Panc1 (cell line): ENCODE measurements at regions not wholly inside any gene's neighbourhood (a gene's known extent, or its start where the extent isn't known, plus 50 kb on each side); places are given as distances from the start of the nearest gene placed in this dataset.

Experiments used
- ATAC-seq: fragments of 200-7000 bp; cut with Tn5 transposase; 2 replicates; pipeline ENCODE4 v1.9.1; 2020; ENCODE audit warnings: mild to moderate bottlenecking, moderate library complexity
- BruUV-seq: library from RNA; stranded (reverse); fragments of 400-500 nt; replicated peaks from 2 replicates; lab custom pipeline; 2021; lab: Mats Ljungman, UMichigan
- CTCF ChIA-PET: fragments of 300-600 bp; sonication (Branson Sonifier 250); formaldehyde crosslinking; loops from one replicate; lab custom pipeline; 2022; ENCODE audit warnings: antibody characterized with exemption; lab: Charles Lee
- POLR2A ChIA-PET: fragments of 300-600 bp; sonication (Branson Sonifier 250); formaldehyde crosslinking; loops from one replicate; lab custom pipeline; 2022; ENCODE audit warnings: antibody characterized with exemption; lab: Charles Lee
- DNase-seq: peaks from one replicate; pipeline ENCODE4 v3.0.0-alpha.2; 2010; ENCODE audit warnings: low read depth, low spot score
- H3K27ac ChIP-seq: 2 replicates; pipeline ENCODE4 v1.5.1; 2011; ENCODE audit warnings: mild to moderate bottlenecking, low read length, inconsistent platforms
- H3K27me3 ChIP-seq: fragments of 200-500 bp; sonication (Bioruptor generic); 2 replicates; pipeline ENCODE4 v1.6.0; 2014; ENCODE audit warnings: low read length, inconsistent platforms; ENCODE audit not compliant: control insufficient read depth, insufficient read depth
- H3K36me3 ChIP-seq: fragments of 200-500 bp; sonication (Bioruptor generic); 2 replicates; pipeline ENCODE4 v1.5.1; 2014; ENCODE audit warnings: inconsistent platforms, mild to moderate bottlenecking, low read length, moderate library complexity; ENCODE audit not compliant: control insufficient read depth, insufficient read depth
- H3K4me1 ChIP-seq: 2 replicates; pipeline ENCODE4 v1.5.1; 2011; ENCODE audit warnings: inconsistent platforms, mild to moderate bottlenecking, low read length, moderate library complexity; ENCODE audit not compliant: control insufficient read depth, insufficient read depth
- H3K4me3 ChIP-seq, 2 experiments: 2 replicates each; pipeline ENCODE4 v1.5.1; 2011 to 2012; ENCODE audit warnings: low read depth in 2 of 2, low read length in 2 of 2, mild to moderate bottlenecking in 2 of 2, inconsistent platforms in 1 of 2, moderate library complexity in 1 of 2
- H3K9me3 ChIP-seq: fragments of 200-500 bp; sonication (Bioruptor generic); 2 replicates; pipeline ENCODE4 v1.5.1; 2014; ENCODE audit warnings: low read depth, mild to moderate bottlenecking, inconsistent platforms, low read length, moderate library complexity; ENCODE audit not compliant: control insufficient read depth, insufficient read depth
- POLR2AphosphoS5 ChIP-seq: IDR thresholded peaks from 2 replicates; pipeline ENCODE4 v1.6.1; 2012; ENCODE audit warnings: mild to moderate bottlenecking, low read depth, low read length, moderate library complexity
- SIN3A ChIP-seq: IDR thresholded peaks from 2 replicates; pipeline ENCODE4 v1.6.1; 2012; ENCODE audit warnings: low read depth, mild to moderate bottlenecking, low read length, moderate library complexity, borderline replicate concordance; ENCODE audit not compliant: insufficient read depth
- TCF7L2 ChIP-seq: IDR thresholded peaks from 2 replicates; pipeline ENCODE4 v1.6.1; 2011; ENCODE audit warnings: mild to moderate bottlenecking, low read depth, low read length, inconsistent platforms
- in situ Hi-C: cut with HindIII; loops from 2 replicates; pipeline ENCODE4 v1.10.0; 2016; ENCODE audit warnings: low sequenced_read_pairs, low pct_unique_long_range_greater_than_20kb
- intact Hi-C: fragments of 100-400 bp; cut with micrococcal nuclease; formaldehyde crosslinking; loops from one replicate; pipeline ENCODE4 v1.10.0; 2022; ENCODE audit not compliant: unreplicated experiment
- TF ChIP-seq, protein P1 (sequence below): fragments of 450-650 bp; IDR thresholded peaks from 2 replicates; pipeline ENCODE4 v1.5.1; 2017; ENCODE audit warnings: mild to moderate bottlenecking
- TF ChIP-seq, protein P2 (sequence below), 2 experiments: IDR thresholded peaks; 2 replicates each; pipeline ENCODE4 v1.6.1; 2011 to 2012; ENCODE audit warnings: low read depth in 2 of 2, control low read depth in 1 of 2, low read length in 1 of 2, mild to moderate bottlenecking in 1 of 2, moderate library complexity in 1 of 2; ENCODE audit not compliant: insufficient read depth in 1 of 2

DNA sequence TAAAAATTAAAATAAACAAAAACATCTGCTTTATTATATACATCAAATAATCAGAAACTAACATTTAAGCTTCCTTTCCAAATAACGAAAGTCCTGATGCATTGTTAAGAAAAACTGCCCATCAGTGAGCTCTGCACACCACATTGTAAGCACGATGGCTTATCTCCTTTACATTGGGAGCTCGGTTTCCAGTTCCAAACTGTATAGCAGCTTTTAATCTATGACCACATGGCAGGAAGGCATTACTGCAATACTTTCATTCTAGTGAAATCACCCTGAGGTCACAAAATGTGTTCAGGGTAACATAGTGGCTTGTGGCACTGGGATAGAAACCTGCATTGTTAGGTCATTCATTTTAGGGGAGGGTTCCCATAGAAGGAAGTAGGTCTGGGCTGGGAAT is 146.3 kb downstream of the ZNF22 start:
- no peaks in the 10 kb centered on the region for H3K36me3 ChIP-seq
- intact Hi-C loops (no loop called here), in situ Hi-C loops (no loop called here)
- TF ChIP-seq, protein P1, sequence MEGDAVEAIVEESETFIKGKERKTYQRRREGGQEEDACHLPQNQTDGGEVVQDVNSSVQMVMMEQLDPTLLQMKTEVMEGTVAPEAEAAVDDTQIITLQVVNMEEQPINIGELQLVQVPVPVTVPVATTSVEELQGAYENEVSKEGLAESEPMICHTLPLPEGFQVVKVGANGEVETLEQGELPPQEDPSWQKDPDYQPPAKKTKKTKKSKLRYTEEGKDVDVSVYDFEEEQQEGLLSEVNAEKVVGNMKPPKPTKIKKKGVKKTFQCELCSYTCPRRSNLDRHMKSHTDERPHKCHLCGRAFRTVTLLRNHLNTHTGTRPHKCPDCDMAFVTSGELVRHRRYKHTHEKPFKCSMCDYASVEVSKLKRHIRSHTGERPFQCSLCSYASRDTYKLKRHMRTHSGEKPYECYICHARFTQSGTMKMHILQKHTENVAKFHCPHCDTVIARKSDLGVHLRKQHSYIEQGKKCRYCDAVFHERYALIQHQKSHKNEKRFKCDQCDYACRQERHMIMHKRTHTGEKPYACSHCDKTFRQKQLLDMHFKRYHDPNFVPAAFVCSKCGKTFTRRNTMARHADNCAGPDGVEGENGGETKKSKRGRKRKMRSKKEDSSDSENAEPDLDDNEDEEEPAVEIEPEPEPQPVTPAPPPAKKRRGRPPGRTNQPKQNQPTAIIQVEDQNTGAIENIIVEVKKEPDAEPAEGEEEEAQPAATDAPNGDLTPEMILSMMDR: no peak
- TF ChIP-seq, protein P2, sequence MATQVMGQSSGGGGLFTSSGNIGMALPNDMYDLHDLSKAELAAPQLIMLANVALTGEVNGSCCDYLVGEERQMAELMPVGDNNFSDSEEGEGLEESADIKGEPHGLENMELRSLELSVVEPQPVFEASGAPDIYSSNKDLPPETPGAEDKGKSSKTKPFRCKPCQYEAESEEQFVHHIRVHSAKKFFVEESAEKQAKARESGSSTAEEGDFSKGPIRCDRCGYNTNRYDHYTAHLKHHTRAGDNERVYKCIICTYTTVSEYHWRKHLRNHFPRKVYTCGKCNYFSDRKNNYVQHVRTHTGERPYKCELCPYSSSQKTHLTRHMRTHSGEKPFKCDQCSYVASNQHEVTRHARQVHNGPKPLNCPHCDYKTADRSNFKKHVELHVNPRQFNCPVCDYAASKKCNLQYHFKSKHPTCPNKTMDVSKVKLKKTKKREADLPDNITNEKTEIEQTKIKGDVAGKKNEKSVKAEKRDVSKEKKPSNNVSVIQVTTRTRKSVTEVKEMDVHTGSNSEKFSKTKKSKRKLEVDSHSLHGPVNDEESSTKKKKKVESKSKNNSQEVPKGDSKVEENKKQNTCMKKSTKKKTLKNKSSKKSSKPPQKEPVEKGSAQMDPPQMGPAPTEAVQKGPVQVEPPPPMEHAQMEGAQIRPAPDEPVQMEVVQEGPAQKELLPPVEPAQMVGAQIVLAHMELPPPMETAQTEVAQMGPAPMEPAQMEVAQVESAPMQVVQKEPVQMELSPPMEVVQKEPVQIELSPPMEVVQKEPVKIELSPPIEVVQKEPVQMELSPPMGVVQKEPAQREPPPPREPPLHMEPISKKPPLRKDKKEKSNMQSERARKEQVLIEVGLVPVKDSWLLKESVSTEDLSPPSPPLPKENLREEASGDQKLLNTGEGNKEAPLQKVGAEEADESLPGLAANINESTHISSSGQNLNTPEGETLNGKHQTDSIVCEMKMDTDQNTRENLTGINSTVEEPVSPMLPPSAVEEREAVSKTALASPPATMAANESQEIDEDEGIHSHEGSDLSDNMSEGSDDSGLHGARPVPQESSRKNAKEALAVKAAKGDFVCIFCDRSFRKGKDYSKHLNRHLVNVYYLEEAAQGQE (IDR thresholded peaks at IDR 0.05; ENCODE audit: insufficient read depth in 1 of 2, low read depth in 2 of 2, low read length in 1 of 2): no peak
- TF ChIP-seq POLR2AphosphoS5 (no peak), TCF7L2 (no peak), SIN3A (no peak)
- peaks cover 6% of the 10 kb centered on the region for H3K27me3 ChIP-seq
- no peak overlapping the region for H3K27ac ChIP-seq
- ATAC-seq (no peak), DNase-seq (no peak)
- BruUV-seq: no TSS peak
- no peaks in the 10 kb centered on the region for H3K4me1 ChIP-seq
- H3K4me3 ChIP-seq: no peak overlapping the region
- ChIA-PET POLR2A (no interaction called here), CTCF (no interaction called here)
- no peaks in the 10 kb centered on the region for H3K9me3 ChIP-seq

DNA sequence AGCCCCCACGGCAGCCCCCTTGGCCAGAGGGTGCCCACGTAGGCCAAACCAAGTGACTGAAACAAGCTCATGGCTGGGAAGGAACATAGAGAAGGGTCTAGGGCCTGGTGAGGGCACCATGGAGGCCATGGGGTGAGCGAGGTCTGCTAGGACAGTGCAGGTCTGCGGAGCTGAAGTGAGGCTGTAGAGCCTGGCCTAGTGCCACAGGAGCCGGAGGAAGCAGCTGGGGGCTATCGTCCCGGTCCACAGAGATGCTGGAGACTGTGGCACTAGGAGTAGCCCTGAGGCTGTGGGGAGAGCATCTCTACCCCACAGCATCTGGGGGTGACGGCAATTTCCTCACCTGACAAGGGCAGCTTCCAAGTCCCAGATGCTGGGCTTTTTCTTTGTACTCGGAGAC is 150.3 kb downstream of the ZNF22 start:
- CTCF ChIA-PET: no interaction called here
- TF ChIP-seq POLR2AphosphoS5 (no peak), SIN3A (no peak), TCF7L2 (no peak)
- TF ChIP-seq, protein P2 (IDR thresholded peaks at IDR 0.05; ENCODE audit: insufficient read depth in 1 of 2, low read depth in 2 of 2, low read length in 1 of 2): no peak
- H3K27ac ChIP-seq: no peak overlapping the region

More for the DNA sequence above, 150.3 kb downstream of the ZNF22 start:
- POLR2A ChIA-PET: no interaction called here
- in situ Hi-C loops: no loop called here
- no peaks in the 10 kb centered on the region for H3K9me3 ChIP-seq
- no peaks in the 10 kb centered on the region for H3K4me1 ChIP-seq
- no peak for ATAC-seq
- no peak overlapping the region for H3K4me3 ChIP-seq
- intact Hi-C loops: no loop called here
- H3K36me3 ChIP-seq: no peaks in the 10 kb centered on the region
- no peaks in the 10 kb centered on the region; the same call in 1 of the 2 replicates for H3K27me3 ChIP-seq
- BruUV-seq: no TSS peak
- no peak for DNase-seq
